Endothelial cell (in vitro differentiated cells): ENCODE measurements at regions not wholly inside any gene's neighbourhood (a gene's known extent, or its start where the extent isn't known, plus 50 kb on each side); places are given as distances from the start of the nearest gene placed in this dataset.

Experiments
- DNase-seq: peaks from one replicate; pipeline ENCODE4 v3.0.0; 2021; ENCODE audit warnings: low spot score
- H3K27ac Mint-ChIP-seq: one replicate; pipeline ENCODE4 v1.8.0; 2021; ENCODE audit warnings: mixed read lengths, inconsistent platforms; ENCODE audit not compliant: unreplicated experiment
- H3K27me3 Mint-ChIP-seq: one replicate; pipeline ENCODE4 v1.8.0; 2021; ENCODE audit warnings: mild to moderate bottlenecking, moderate library complexity, mixed read lengths, inconsistent platforms; ENCODE audit not compliant: unreplicated experiment
- H3K36me3 Mint-ChIP-seq: one replicate; pipeline ENCODE4 v1.8.0; 2021; ENCODE audit warnings: mild to moderate bottlenecking, low read depth, mixed read lengths, inconsistent platforms; ENCODE audit not compliant: unreplicated experiment
- H3K4me1 Mint-ChIP-seq: one replicate; pipeline ENCODE4 v1.8.0; 2021; ENCODE audit warnings: mild to moderate bottlenecking, mixed read lengths, inconsistent platforms; ENCODE audit not compliant: unreplicated experiment
- H3K4me3 Mint-ChIP-seq: one replicate; pipeline ENCODE4 v1.8.0; 2021; ENCODE audit warnings: mild to moderate bottlenecking, mixed read lengths, inconsistent platforms; ENCODE audit not compliant: unreplicated experiment
- H3K9me3 Mint-ChIP-seq: one replicate; pipeline ENCODE4 v1.8.0; 2021; ENCODE audit warnings: mixed read lengths, inconsistent platforms; ENCODE audit not compliant: unreplicated experiment
- TF ChIP-seq, protein P1 (sequence below): fragments of 200-600 bp; sonication (generic); IDR thresholded peaks from one replicate; pipeline ENCODE4 v1.5.0; 2021; ENCODE audit warnings: antibody characterized with exemption; ENCODE audit not compliant: unreplicated experiment

DNA sequence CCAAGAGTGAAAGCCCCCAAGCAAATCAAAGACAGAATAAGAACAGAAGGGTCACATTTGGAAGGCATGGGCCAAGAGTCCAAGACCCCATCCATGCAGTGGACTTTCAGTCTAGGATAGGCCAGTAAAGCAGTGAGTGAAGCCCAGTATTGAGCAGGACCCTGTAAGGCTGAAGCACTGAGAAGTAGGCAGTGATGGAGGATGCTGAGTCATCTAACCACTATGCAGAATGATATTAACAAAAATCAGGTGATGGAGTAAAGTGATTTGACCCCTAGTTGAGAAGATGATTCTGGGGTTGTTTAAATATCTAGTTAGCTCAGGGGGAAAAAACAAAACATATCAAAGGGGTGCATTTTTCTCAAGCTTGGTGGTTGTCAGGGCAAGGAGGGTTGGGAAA is 308.7 kb upstream of the PLXNA2 start:
- Mint-ChIP-seq H3K27me3 (no peaks in the 10 kb centered on the region), H3K9me3 (no peaks in the 10 kb centered on the region), H3K36me3 (no peaks in the 10 kb centered on the region), H3K4me3 (no peak overlapping the region), H3K27ac (no peak overlapping the region), H3K4me1 (peaks cover 3% of the 10 kb centered on the region)
- no peak for DNase-seq
- TF ChIP-seq, protein P1, sequence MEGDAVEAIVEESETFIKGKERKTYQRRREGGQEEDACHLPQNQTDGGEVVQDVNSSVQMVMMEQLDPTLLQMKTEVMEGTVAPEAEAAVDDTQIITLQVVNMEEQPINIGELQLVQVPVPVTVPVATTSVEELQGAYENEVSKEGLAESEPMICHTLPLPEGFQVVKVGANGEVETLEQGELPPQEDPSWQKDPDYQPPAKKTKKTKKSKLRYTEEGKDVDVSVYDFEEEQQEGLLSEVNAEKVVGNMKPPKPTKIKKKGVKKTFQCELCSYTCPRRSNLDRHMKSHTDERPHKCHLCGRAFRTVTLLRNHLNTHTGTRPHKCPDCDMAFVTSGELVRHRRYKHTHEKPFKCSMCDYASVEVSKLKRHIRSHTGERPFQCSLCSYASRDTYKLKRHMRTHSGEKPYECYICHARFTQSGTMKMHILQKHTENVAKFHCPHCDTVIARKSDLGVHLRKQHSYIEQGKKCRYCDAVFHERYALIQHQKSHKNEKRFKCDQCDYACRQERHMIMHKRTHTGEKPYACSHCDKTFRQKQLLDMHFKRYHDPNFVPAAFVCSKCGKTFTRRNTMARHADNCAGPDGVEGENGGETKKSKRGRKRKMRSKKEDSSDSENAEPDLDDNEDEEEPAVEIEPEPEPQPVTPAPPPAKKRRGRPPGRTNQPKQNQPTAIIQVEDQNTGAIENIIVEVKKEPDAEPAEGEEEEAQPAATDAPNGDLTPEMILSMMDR, result no peak

DNA sequence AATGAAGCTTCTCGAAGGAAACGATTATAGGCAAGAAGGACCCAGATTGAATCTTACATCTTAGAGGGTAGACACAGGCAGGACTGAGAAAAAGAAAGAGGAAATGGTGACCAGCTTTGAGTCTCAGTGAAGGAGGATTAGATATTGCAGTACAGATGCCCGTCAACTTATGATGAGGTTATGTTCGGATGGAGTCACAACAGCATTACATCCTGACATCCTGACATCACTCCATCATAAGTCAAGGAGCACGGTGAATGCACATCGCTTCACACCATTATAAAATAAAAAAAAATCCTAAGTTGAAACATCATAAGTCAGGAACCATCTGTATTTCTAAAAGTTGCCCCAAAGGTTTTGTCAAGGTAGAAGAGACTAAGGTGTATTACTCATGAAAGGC is 312.3 kb upstream of the PLXNA2 start:
- no peaks in the 10 kb centered on the region for H3K9me3 Mint-ChIP-seq
- H3K27me3 Mint-ChIP-seq, result peaks cover 2% of the 10 kb centered on the region
- DNase-seq, result no peak
- peaks cover 5% of the 10 kb centered on the region for H3K4me1 Mint-ChIP-seq
- H3K4me3 Mint-ChIP-seq, result no peak overlapping the region
- TF ChIP-seq, protein P1, result no peak
- H3K27ac Mint-ChIP-seq, result no peak overlapping the region
- no peaks in the 10 kb centered on the region for H3K36me3 Mint-ChIP-seq

DNA sequence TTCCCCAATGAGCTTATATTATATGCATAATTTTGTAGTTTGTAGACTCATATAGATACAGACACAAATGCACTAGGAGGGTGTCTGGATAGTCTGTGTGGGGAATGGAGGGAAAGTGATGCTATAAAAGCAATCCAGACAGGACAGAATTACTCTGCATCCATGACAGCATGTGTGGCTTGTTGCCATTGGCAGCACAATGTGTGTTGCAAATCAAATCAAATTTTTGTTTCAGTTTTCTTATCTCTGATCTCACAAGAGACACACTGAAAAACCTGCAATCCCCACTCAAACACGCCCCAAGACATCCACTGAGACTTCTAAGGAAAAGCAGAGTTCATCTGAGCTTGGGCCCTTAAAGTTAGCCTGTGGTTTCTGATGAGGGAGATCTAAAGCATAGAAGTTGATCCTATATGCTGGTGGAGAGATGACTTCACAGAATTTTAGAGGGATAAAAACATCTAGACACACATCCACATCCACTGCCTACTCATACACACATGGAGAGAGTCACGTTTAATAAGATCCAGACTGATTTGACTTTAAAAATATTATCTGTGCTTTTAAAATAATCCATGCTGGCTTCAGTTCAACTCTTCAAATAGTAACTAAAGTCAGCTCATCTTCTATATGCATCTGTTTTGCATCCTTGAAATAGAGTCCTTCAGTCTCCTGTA is 313.0 kb upstream of the PLXNA2 start:
- TF ChIP-seq, protein P1, result no peak
- Mint-ChIP-seq H3K36me3 (no peaks in the 10 kb centered on the region), H3K9me3 (no peaks in the 10 kb centered on the region), H3K4me1 (peaks cover 5% of the 10 kb centered on the region), H3K4me3 (no peak overlapping the region), H3K27ac (no peak overlapping the region), H3K27me3 (peaks cover 2% of the 10 kb centered on the region)
- no peak for DNase-seq

DNA sequence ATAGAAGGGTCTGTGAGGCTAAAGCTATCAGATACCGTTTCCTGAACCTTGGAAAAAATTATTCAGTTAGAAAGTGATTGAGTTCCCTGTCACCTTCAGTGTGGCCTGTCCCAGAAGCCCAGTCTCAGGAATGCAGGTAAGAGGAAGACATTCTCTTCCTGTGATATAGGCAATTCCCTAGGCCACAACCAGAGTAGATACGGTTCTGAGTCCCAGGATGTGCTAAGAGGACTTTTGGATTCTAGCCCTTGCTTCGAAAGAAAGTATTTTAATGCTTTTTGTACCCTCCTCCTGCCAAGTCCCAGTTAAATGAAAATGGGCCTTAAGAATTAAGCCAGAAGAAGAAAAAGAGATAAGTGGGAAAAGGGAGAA is 313.5 kb upstream of the PLXNA2 start:
- no peaks in the 10 kb centered on the region for H3K9me3 Mint-ChIP-seq
- H3K36me3 Mint-ChIP-seq, result no peaks in the 10 kb centered on the region
- DNase-seq, result no peak
- H3K4me1 Mint-ChIP-seq, result peaks cover 5% of the 10 kb centered on the region
- TF ChIP-seq, protein P1, result no peak
- no peak overlapping the region for H3K4me3 Mint-ChIP-seq
- H3K27me3 Mint-ChIP-seq, result peaks cover 2% of the 10 kb centered on the region
- no peak overlapping the region for H3K27ac Mint-ChIP-seq

DNA sequence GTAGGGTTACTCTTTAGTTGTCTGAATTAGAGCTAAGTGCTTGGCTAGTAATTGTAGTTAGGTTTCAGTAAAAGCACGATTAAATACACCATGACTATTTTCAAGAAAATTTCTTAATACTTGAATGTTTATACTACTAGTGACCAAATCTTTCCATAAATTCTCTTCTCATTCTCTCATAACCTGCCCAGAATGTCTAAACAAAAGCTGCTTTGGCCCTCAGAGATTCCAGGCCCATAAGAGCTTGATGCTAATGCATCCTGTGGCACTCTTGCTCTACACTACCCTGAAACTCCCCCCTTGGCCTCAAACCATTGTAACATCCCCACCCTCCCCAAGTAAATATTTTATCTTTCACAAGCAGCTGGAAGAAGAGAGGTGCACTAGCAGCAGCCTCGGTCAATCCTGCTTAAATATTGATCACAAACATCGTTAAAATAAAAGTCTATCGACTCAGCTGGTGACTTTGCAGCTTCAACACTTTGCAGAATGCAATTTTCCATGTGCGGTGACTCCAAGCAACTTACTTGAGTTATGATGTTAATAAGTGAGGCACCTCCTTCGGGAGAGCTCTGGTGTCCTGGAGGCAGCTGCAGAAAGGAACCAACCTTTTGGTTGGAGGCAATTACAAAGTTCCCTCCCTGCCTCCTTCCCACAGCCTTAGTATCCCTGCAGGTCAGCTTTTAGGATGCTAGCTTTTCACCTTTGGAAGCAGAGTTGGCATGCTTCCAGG is 315.6 kb upstream of the PLXNA2 start:
- TF ChIP-seq, protein P1, result no peak
- H3K4me1 Mint-ChIP-seq, result peaks cover 5% of the 10 kb centered on the region
- H3K27me3 Mint-ChIP-seq, result peaks cover 2% of the 10 kb centered on the region
- H3K36me3 Mint-ChIP-seq, result no peaks in the 10 kb centered on the region
- DNase-seq, result no peak
- H3K9me3 Mint-ChIP-seq, result no peaks in the 10 kb centered on the region
- H3K4me3 Mint-ChIP-seq, result no peak overlapping the region
- no peak overlapping the region for H3K27ac Mint-ChIP-seq
